Stimulated activated naive CD8-positive, alpha-beta T cell treated with anti-CD3 and anti-CD28 coated beads, Interleukin-15, amount 100 ng/mL, for 72 hours (primary cell): ENCODE measurements at regions not wholly inside any gene's neighbourhood (a gene's known extent, or its start where the extent isn't known, plus 50 kb on each side); places are given as distances from the start of the nearest gene placed in this dataset.

Source experiments
- ATAC-seq: fragments of 150-1000 bp; cut with Tn5 transposase; 2 replicates; pipeline ENCODE4 v1.10.0; 2021; ENCODE audit warnings: mild to moderate bottlenecking, moderate library complexity
- DNase-seq, 2 donors: peaks; one replicate each; pipeline ENCODE4 v3.0.0; 2021 to 2022
- H3K27ac Mint-ChIP-seq, 2 donors: one replicate each; pipeline ENCODE4 v1.8.0; 2022; ENCODE audit warnings: mild to moderate bottlenecking in 2 of 2, mixed read lengths in 2 of 2, moderate library complexity in 2 of 2
- H3K27me3 Mint-ChIP-seq: one replicate; pipeline ENCODE4 v1.8.0; 2022; ENCODE audit warnings: mixed read lengths
- H3K4me1 Mint-ChIP-seq: one replicate; pipeline ENCODE4 v1.8.0; 2022; ENCODE audit warnings: mild to moderate bottlenecking, mixed read lengths
- H3K4me3 Mint-ChIP-seq, 2 donors: one replicate each; pipeline ENCODE4 v1.8.0; 2022; ENCODE audit warnings: mild to moderate bottlenecking in 2 of 2, mixed read lengths in 2 of 2, moderate library complexity in 1 of 2
- H3K9me3 Mint-ChIP-seq, 2 donors: one replicate each; pipeline ENCODE4 v1.8.0; 2022; ENCODE audit warnings: mixed read lengths in 2 of 2

GRCh38 chr13:76715075-76715474 lies 171.1 kb downstream of the KCTD12 start:
- H3K27me3 Mint-ChIP-seq: no peaks in the 10 kb centered on the region
- no peak for DNase-seq
- no peak for ATAC-seq
- H3K4me1 Mint-ChIP-seq: no peaks in the 10 kb centered on the region
- H3K27ac Mint-ChIP-seq: no peak overlapping the region
- H3K9me3 Mint-ChIP-seq: no peaks in the 10 kb centered on the region
- no peak overlapping the region for H3K4me3 Mint-ChIP-seq

- Mint-ChIP-seq H3K4me3 (no peak overlapping the region), H3K27ac (no peak overlapping the region), H3K4me1 (no peaks in the 10 kb centered on the region), H3K27me3 (no peaks in the 10 kb centered on the region), H3K9me3 (no peaks in the 10 kb centered on the region)
- ATAC-seq (no peak), DNase-seq (no peak)
Measured at GRCh38 chr13:76713280-76713679, 172.9 kb downstream of the KCTD12 start.

- no peak overlapping the region for H3K27ac Mint-ChIP-seq
- H3K9me3 Mint-ChIP-seq: no peaks in the 10 kb centered on the region
- no peak for ATAC-seq
Measured at GRCh38 chr13:76711550-76712182, 174.5 kb downstream of the KCTD12 start.

GRCh38 chr13:76709851-76710250 lies 176.4 kb downstream of the KCTD12 start:
- ATAC-seq (no peak), DNase-seq (no peak)
- Mint-ChIP-seq H3K9me3 (no peaks in the 10 kb centered on the region), H3K4me1 (no peaks in the 10 kb centered on the region), H3K4me3 (no peak overlapping the region), H3K27me3 (no peaks in the 10 kb centered on the region), H3K27ac (no peak overlapping the region)

More at GRCh38 chr13:76711550-76712182, 174.5 kb downstream of the KCTD12 start:
- H3K4me1 Mint-ChIP-seq: no peaks in the 10 kb centered on the region
- DNase-seq: no peak
- no peak overlapping the region for H3K4me3 Mint-ChIP-seq
- no peaks in the 10 kb centered on the region for H3K27me3 Mint-ChIP-seq

GRCh38 chr13:76708138-76708688 lies 178.0 kb downstream of the KCTD12 start:
- Mint-ChIP-seq H3K27ac (no peak overlapping the region), H3K27me3 (no peaks in the 10 kb centered on the region), H3K4me1 (no peaks in the 10 kb centered on the region), H3K9me3 (no peaks in the 10 kb centered on the region), H3K4me3 (no peak overlapping the region)
- DNase-seq (no peak), ATAC-seq (no peak)

- no peaks in the 10 kb centered on the region for H3K27me3 Mint-ChIP-seq
- no peak for ATAC-seq
- DNase-seq: no peak
- no peak overlapping the region for H3K27ac Mint-ChIP-seq
- H3K4me3 Mint-ChIP-seq: no peak overlapping the region
- no peaks in the 10 kb centered on the region for H3K4me1 Mint-ChIP-seq
- H3K9me3 Mint-ChIP-seq: no peaks in the 10 kb centered on the region
Measured at GRCh38 chr13:76707360-76707759, 178.8 kb downstream of the KCTD12 start.

GRCh38 chr13:76703621-76704288 lies 182.4 kb downstream of the KCTD12 start:
- no peak overlapping the region for H3K4me3 Mint-ChIP-seq
- H3K27ac Mint-ChIP-seq: no peak overlapping the region
- no peaks in the 10 kb centered on the region for H3K4me1 Mint-ChIP-seq
- no peaks in the 10 kb centered on the region for H3K27me3 Mint-ChIP-seq
- ATAC-seq: no peak
- no peaks in the 10 kb centered on the region for H3K9me3 Mint-ChIP-seq
- DNase-seq: no peak

GRCh38 chr13:76703216-76703615 lies 183.0 kb downstream of the KCTD12 start:
- ATAC-seq (no peak), DNase-seq (no peak)
- H3K27ac Mint-ChIP-seq: no peak overlapping the region
- no peaks in the 10 kb centered on the region for H3K9me3 Mint-ChIP-seq
- no peaks in the 10 kb centered on the region for H3K4me1 Mint-ChIP-seq
- no peaks in the 10 kb centered on the region for H3K27me3 Mint-ChIP-seq
- no peak overlapping the region for H3K4me3 Mint-ChIP-seq

GRCh38 chr13:76697288-76697687 lies 188.9 kb downstream of the KCTD12 start:
- Mint-ChIP-seq H3K27ac (no peak overlapping the region), H3K4me1 (no peaks in the 10 kb centered on the region), H3K9me3 (no peaks in the 10 kb centered on the region), H3K4me3 (no peak overlapping the region), H3K27me3 (no peaks in the 10 kb centered on the region)
- DNase-seq (no peak), ATAC-seq (no peak)

GRCh38 chr13:76696370-76696769 lies 189.8 kb downstream of the KCTD12 start:
- no peaks in the 10 kb centered on the region for H3K4me1 Mint-ChIP-seq
- no peak for ATAC-seq
- H3K9me3 Mint-ChIP-seq: no peaks in the 10 kb centered on the region
- H3K27me3 Mint-ChIP-seq: no peaks in the 10 kb centered on the region
- no peak overlapping the region for H3K27ac Mint-ChIP-seq
- H3K4me3 Mint-ChIP-seq: no peak overlapping the region
- no peak for DNase-seq

- no peak overlapping the region for H3K4me3 Mint-ChIP-seq
- no peaks in the 10 kb centered on the region for H3K4me1 Mint-ChIP-seq
- peaks cover 0 to 7% of the 10 kb centered on the region in 2 donors for H3K9me3 Mint-ChIP-seq
- no peak overlapping the region for H3K27ac Mint-ChIP-seq
- DNase-seq: no peak
- H3K27me3 Mint-ChIP-seq: no peaks in the 10 kb centered on the region
- ATAC-seq: no peak
Measured at GRCh38 chr13:76693086-76693485, 193.1 kb downstream of the KCTD12 start.

GRCh38 chr13:76692346-76692745 lies 193.9 kb downstream of the KCTD12 start:
- ATAC-seq (no peak), DNase-seq (no peak)
- no peaks in the 10 kb centered on the region for H3K27me3 Mint-ChIP-seq
- peaks cover 0 to 7% of the 10 kb centered on the region in 2 donors for H3K9me3 Mint-ChIP-seq
- H3K4me1 Mint-ChIP-seq: no peaks in the 10 kb centered on the region
- no peak overlapping the region for H3K27ac Mint-ChIP-seq
- no peak overlapping the region for H3K4me3 Mint-ChIP-seq

- Mint-ChIP-seq H3K27me3 (no peaks in the 10 kb centered on the region), H3K4me3 (no peak overlapping the region), H3K27ac (no peak overlapping the region), H3K9me3 (peaks cover 0 to 7% of the 10 kb centered on the region in 2 donors), H3K4me1 (no peaks in the 10 kb centered on the region)
- DNase-seq (no peak), ATAC-seq (no peak)
Measured at GRCh38 chr13:76690611-76691010, 195.6 kb downstream of the KCTD12 start.

GRCh38 chr13:76687467-76687866 lies 198.7 kb downstream of the KCTD12 start:
- no peak for DNase-seq
- no peak overlapping the region for H3K27ac Mint-ChIP-seq
- peaks cover 0 to 7% of the 10 kb centered on the region in 2 donors for H3K9me3 Mint-ChIP-seq
- ATAC-seq: no peak
- no peaks in the 10 kb centered on the region for H3K4me1 Mint-ChIP-seq
- no peak overlapping the region for H3K4me3 Mint-ChIP-seq
- H3K27me3 Mint-ChIP-seq: no peaks in the 10 kb centered on the region

- ATAC-seq (no peak), DNase-seq (no peak)
- Mint-ChIP-seq H3K4me3 (no peak overlapping the region), H3K27me3 (no peaks in the 10 kb centered on the region), H3K4me1 (no peaks in the 10 kb centered on the region), H3K9me3 (peaks cover 0 to 7% of the 10 kb centered on the region in 2 donors), H3K27ac (no peak overlapping the region)
Measured at GRCh38 chr13:76685938-76686337, 200.3 kb downstream of the KCTD12 start.

- Mint-ChIP-seq H3K27ac (no peak overlapping the region), H3K4me3 (no peak overlapping the region), H3K4me1 (no peaks in the 10 kb centered on the region), H3K27me3 (no peaks in the 10 kb centered on the region), H3K9me3 (peaks cover 0 to 4% of the 10 kb centered on the region in 2 donors)
- DNase-seq: no peak
- ATAC-seq: no peak
Measured at GRCh38 chr13:76684336-76684735, 201.9 kb downstream of the KCTD12 start.
